ENCODE measurements at regions not wholly inside any gene's neighbourhood (a gene's known extent, or its start where the extent isn't known, plus 50 kb on each side); places are given as distances from the start of the nearest gene placed in this dataset.

- no peak for DNase-seq
- no peaks in the 10 kb centered on the region for H3K4me1 ChIP-seq
- intact Hi-C loops (cut with DNase I) = no loop called here
- H3K36me3 ChIP-seq = no peaks in the 10 kb centered on the region
- no peaks in the 10 kb centered on the region for H3K9me3 ChIP-seq
- no peak overlapping the region for H3K27ac ChIP-seq
- WGBS (ENCODE audit: insufficient coverage, low coverage, low lambda C conversion rate, missing lambda C conversion rate) = 68% methylated on average over 4 of the region's 4 CpGs
- H3K27me3 ChIP-seq = no peaks in the 10 kb centered on the region
- H3K4me3 ChIP-seq = no peak overlapping the region
- ATAC-seq = no peak
- TF ChIP-seq CTCF (IDR thresholded peaks at IDR 0.05) = no peak
- no peak for TF ChIP-seq POLR2A (IDR thresholded peaks at IDR 0.05)
Measured at GRCh38 chr21:35828161-35828560, 232.2 kb downstream of the SETD4 start.

DNA sequence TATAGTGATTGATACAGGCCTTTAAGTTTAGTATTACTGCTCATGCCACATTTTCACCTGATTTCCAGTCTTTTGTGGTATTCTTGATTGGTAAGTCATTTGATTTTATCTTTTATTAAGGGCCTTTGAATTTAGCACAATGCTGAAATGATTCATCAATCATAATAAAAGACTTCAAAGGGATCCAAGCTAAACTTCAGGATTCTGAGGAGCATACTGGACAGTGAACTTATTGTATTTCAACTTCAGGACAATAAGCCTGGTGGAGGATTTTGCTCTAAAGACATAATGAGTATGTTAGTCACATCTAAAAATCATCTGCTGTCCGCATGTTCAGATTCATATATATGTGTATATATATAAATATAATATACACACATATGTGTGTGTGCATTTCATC lies 233.3 kb downstream of the SETD4 start:
- DNase-seq = no peak
- no peaks in the 10 kb centered on the region for H3K9me3 ChIP-seq
- WGBS (ENCODE audit: insufficient coverage, low coverage, low lambda C conversion rate, missing lambda C conversion rate) = 71% methylated on average over 1 of the region's 1 CpG
- H3K4me1 ChIP-seq = no peaks in the 10 kb centered on the region
- no peaks in the 10 kb centered on the region for H3K36me3 ChIP-seq
- TF ChIP-seq CTCF (IDR thresholded peaks at IDR 0.05) = no peak
- no peak for TF ChIP-seq POLR2A (IDR thresholded peaks at IDR 0.05)
- ATAC-seq = no peak
- intact Hi-C loops (cut with DNase I) = no loop called here
- H3K27ac ChIP-seq = no peak overlapping the region
- no peak overlapping the region for H3K4me3 ChIP-seq
- no peaks in the 10 kb centered on the region for H3K27me3 ChIP-seq

- 60% methylated on average over 8 of the region's 8 CpGs for WGBS (ENCODE audit: insufficient coverage, low coverage, low lambda C conversion rate, missing lambda C conversion rate)
- Histone ChIP-seq H3K4me3 (no peak overlapping the region), H3K27ac (no peak overlapping the region), H3K27me3 (no peaks in the 10 kb centered on the region), H3K36me3 (no peaks in the 10 kb centered on the region), H3K4me1 (no peaks in the 10 kb centered on the region), H3K9me3 (no peaks in the 10 kb centered on the region)
- TF ChIP-seq CTCF (IDR thresholded peaks at IDR 0.05) (no peak), POLR2A (IDR thresholded peaks at IDR 0.05) (no peak)
- DNase-seq = no peak
- intact Hi-C loops (cut with DNase I) = no loop called here
- ATAC-seq = no peak
Measured at GRCh38 chr21:35825370-35826353, 234.7 kb downstream of the SETD4 start.

DNA sequence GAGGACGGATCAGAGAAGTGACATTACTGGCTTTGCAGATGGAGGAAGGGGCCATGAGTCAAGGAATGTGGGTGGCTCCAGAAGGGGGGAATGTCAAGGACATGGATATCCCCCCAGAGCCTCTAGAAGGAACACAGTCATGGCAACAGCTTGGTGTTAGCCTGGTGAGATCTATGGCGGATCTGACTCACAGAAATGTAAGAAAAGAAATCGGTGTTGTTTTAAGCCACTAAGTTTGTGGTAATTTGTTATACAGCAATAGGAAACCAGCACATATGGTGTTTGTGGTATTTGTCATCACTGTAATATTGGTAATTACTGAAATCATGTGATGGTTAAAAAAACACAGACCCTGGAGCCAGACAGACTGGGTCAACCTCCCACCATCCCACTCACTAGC lies 236.2 kb downstream of the SETD4 start:
- 90% methylated on average over 2 of the region's 3 CpGs for WGBS (ENCODE audit: insufficient coverage, low coverage, low lambda C conversion rate, missing lambda C conversion rate)
- no peak for ATAC-seq

More for the DNA sequence above, 236.2 kb downstream of the SETD4 start:
- H3K27ac ChIP-seq = no peak overlapping the region
- H3K4me1 ChIP-seq = no peaks in the 10 kb centered on the region
- TF ChIP-seq POLR2A (IDR thresholded peaks at IDR 0.05) = no peak
- TF ChIP-seq CTCF (IDR thresholded peaks at IDR 0.05) = no peak
- no peaks in the 10 kb centered on the region for H3K9me3 ChIP-seq
- no peak for DNase-seq
- H3K4me3 ChIP-seq = no peak overlapping the region
- H3K27me3 ChIP-seq = no peaks in the 10 kb centered on the region
- H3K36me3 ChIP-seq = no peaks in the 10 kb centered on the region
- intact Hi-C loops (cut with DNase I) = no loop called here
